Tibial nerve (tissue), 4 donors: ENCODE measurements at regions not wholly inside any gene's neighbourhood (a gene's known extent, or its start where the extent isn't known, plus 50 kb on each side); places are given as distances from the start of the nearest gene placed in this dataset.

ENCODE experiments used
- DNase-seq, 2 donors: peaks; one replicate each; pipeline ENCODE4 v3.0.0-alpha.2; 2019; ENCODE audit warnings: low spot score in 2 of 2
- H3K27ac ChIP-seq, 4 donors: fragments of 200-600 bp; sonication (generic) in 3 of 4; one replicate each; pipeline ENCODE4 v1.5.1; 2017 to 2019; ENCODE audit warnings: mild to moderate bottlenecking in 1 of 4
- H3K27me3 ChIP-seq, 2 donors: fragments of 200-600 bp; sonication (generic) in 1 of 2; one replicate each; pipeline versions ENCODE4 v1.5.1 to v1.6.0; 2017 to 2019
- H3K36me3 ChIP-seq, 3 donors: fragments of 200-600 bp; sonication (generic); one replicate each; pipeline ENCODE4 v1.5.1; 2018 to 2019
- H3K4me1 ChIP-seq, 4 donors: fragments of 200-600 bp; sonication (generic) in 3 of 4; one replicate each; pipeline ENCODE4 v1.5.1; 2017 to 2019
- H3K4me3 ChIP-seq, 4 donors: fragments of 200-600 bp; sonication (generic) in 3 of 4; one replicate each; pipeline ENCODE4 v1.5.1; 2017 to 2019; ENCODE audit warnings: mild to moderate bottlenecking in 1 of 4, moderate library complexity in 1 of 4
- H3K9me3 ChIP-seq, 4 donors: fragments of 200-600 bp; sonication (generic) in 3 of 4; one replicate each; pipeline ENCODE4 v1.5.1; 2017 to 2019
- CTCF ChIP-seq, 5 experiments: fragments of 200-600 bp in 3 of 5; fragments of 450-650 bp in 2 of 5; sonication (generic) in 3 of 5; IDR thresholded peaks; one replicate each; pipeline ENCODE4 v1.5.1; 2016 to 2019; ENCODE audit warnings: antibody characterized with exemption in 5 of 5, mild to moderate bottlenecking in 3 of 5, moderate library complexity in 2 of 5
- EP300 ChIP-seq, 2 donors: sonication (generic); formaldehyde crosslinking; IDR thresholded peaks; one replicate each; pipeline ENCODE4 v1.6.1; 2017; ENCODE audit warnings: antibody characterized with exemption in 2 of 2, mild to moderate bottlenecking in 1 of 2
- POLR2A ChIP-seq, 2 donors: fragments of 450-650 bp; IDR thresholded peaks; one replicate each; pipeline ENCODE4 v1.6.1; 2017; ENCODE audit warnings: antibody characterized with exemption in 2 of 2, mild to moderate bottlenecking in 2 of 2, moderate library complexity in 2 of 2
- WGBS, 2 donors: methylation state at CpG; one replicate each; pipeline ENCODE4 v1.1.5; 2018; 5-methylcytosine and 5-hydroxymethylcytosine counted together

GRCh38 chr1:218665221-218665620 is 320.1 kb downstream of the TGFB2 start:
- 20 to 21% methylated on average over 4 of the region's 4 CpGs for WGBS, 2 donors
- Histone ChIP-seq H3K4me3 (no peak overlapping the region), H3K27ac (peak overlapping the region in 2 of 4 donors; percentile 57 to 72), H3K36me3 (no peaks in the 10 kb centered on the region), H3K27me3 (no peaks in the 10 kb centered on the region), H3K4me1 (peaks cover 0 to 14% (median 0%) of the 10 kb centered on the region in 4 donors), H3K9me3 (no peaks in the 10 kb centered on the region)
- no peak for TF ChIP-seq CTCF (IDR thresholded peaks at IDR 0.05)
- TF ChIP-seq EP300 (IDR thresholded peaks at IDR 0.05): peak in 1 of 2 donors; percentile 30
- no peak for TF ChIP-seq POLR2A (IDR thresholded peaks at IDR 0.05)
- peak; percentile 37 to 50 for DNase-seq

GRCh38 chr1:218666263-218666662 is 321.1 kb downstream of the TGFB2 start:
- Histone ChIP-seq H3K9me3 (no peaks in the 10 kb centered on the region), H3K4me3 (no peak overlapping the region)
- no peak for DNase-seq

GRCh38 chr1:218667781-218668516 is 322.8 kb downstream of the TGFB2 start:
- no peaks in the 10 kb centered on the region for H3K9me3 ChIP-seq
- H3K27ac ChIP-seq: no peak overlapping the region
- H3K36me3 ChIP-seq: no peaks in the 10 kb centered on the region
- H3K27me3 ChIP-seq: no peaks in the 10 kb centered on the region
- peaks cover 0 to 12% (median 0%) of the 10 kb centered on the region in 4 donors for H3K4me1 ChIP-seq
- no peak overlapping the region for H3K4me3 ChIP-seq
- DNase-seq: no peak
- 70 to 75% methylated on average over 3 of the region's 3 CpGs for WGBS, 2 donors
- no peak for TF ChIP-seq CTCF (IDR thresholded peaks at IDR 0.05)
- no peak for TF ChIP-seq POLR2A (IDR thresholded peaks at IDR 0.05)

More at GRCh38 chr1:218666263-218666662, 321.1 kb downstream of the TGFB2 start:
- TF ChIP-seq EP300 (IDR thresholded peaks at IDR 0.05) (no peak), CTCF (IDR thresholded peaks at IDR 0.05) (no peak), POLR2A (IDR thresholded peaks at IDR 0.05) (no peak)
- no peaks in the 10 kb centered on the region for H3K36me3 ChIP-seq
- no peaks in the 10 kb centered on the region for H3K27me3 ChIP-seq
- no peak overlapping the region for H3K27ac ChIP-seq
- peaks cover 0 to 12% (median 0%) of the 10 kb centered on the region in 4 donors for H3K4me1 ChIP-seq

GRCh38 chr1:218669431-218669830 is 324.3 kb downstream of the TGFB2 start:
- no peak for DNase-seq
- H3K27ac ChIP-seq: no peak overlapping the region
- TF ChIP-seq POLR2A (IDR thresholded peaks at IDR 0.05) (no peak), EP300 (IDR thresholded peaks at IDR 0.05) (no peak), CTCF (IDR thresholded peaks at IDR 0.05) (no peak)
- H3K27me3 ChIP-seq: no peaks in the 10 kb centered on the region
- 85 to 97% methylated on average over 1 of the region's 1 CpG for WGBS, 2 donors
- H3K9me3 ChIP-seq: no peaks in the 10 kb centered on the region
- no peak overlapping the region for H3K4me3 ChIP-seq
- peaks cover 0 to 14% (median 0%) of the 10 kb centered on the region in 4 donors for H3K4me1 ChIP-seq
- no peaks in the 10 kb centered on the region for H3K36me3 ChIP-seq

GRCh38 chr1:218670875-218671274 is 325.7 kb downstream of the TGFB2 start:
- Histone ChIP-seq H3K27me3 (no peaks in the 10 kb centered on the region), H3K36me3 (no peaks in the 10 kb centered on the region), H3K27ac (no peak overlapping the region), H3K9me3 (no peaks in the 10 kb centered on the region), H3K4me3 (no peak overlapping the region), H3K4me1 (peaks cover 0 to 6% (median 0%) of the 10 kb centered on the region in 4 donors)
- 95% methylated on average over 1 of the region's 1 CpG for WGBS, 2 donors
- DNase-seq: no peak
- TF ChIP-seq CTCF (IDR thresholded peaks at IDR 0.05) (no peak), EP300 (IDR thresholded peaks at IDR 0.05) (no peak), POLR2A (IDR thresholded peaks at IDR 0.05) (no peak)
